ENCODE measurements at regions not wholly inside any gene's neighbourhood (a gene's known extent, or its start where the extent isn't known, plus 50 kb on each side); places are given as distances from the start of the nearest gene placed in this dataset.

DNA sequence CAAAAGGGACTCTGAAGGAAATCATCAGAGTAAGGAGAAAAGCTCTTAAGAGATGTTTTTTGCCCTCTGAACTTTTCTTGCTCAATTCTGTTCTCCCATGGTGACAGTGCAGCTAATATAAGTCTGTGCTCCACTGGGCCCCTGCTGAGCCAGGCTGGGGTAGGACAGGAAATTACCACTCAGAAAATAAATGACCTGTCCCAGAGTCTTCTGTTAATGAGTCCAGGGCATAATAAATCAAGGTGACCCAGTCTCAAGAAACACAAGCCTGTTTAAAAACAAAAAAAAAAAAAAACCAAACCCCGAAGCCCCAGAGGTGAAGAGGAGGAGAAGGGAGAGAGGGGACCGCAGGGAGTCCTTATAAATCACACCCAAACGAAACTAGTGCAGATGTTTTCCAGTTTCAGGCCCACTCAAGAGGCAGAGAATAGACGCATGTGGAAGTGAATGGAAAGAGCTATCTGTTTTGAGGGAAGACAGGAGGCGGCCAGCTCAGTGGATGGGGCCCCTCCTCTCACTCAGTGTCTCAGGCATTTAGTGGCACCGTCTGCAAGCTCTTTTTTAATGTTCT lies 59.8 kb upstream of the BOC start:
- intact Hi-C loops (cut with micrococcal nuclease): no loop called here
- Histone ChIP-seq H3K4me3 (ENCODE audit: insufficient read depth, low read depth, low read length) (no peak overlapping the region), H4K91ac (ENCODE audit: insufficient read depth, low read depth, low read length) (no peak overlapping the region), H3K9me3 (ENCODE audit: control insufficient read depth, insufficient read depth, low read length) (no peaks in the 10 kb centered on the region), H3K27ac (ENCODE audit: insufficient read depth, low read length) (peak overlapping the region; percentile 9; the same call in 1 of the 2 replicates), H3K36me3 (ENCODE audit: control insufficient read depth, insufficient read depth, low read length) (no peaks in the 10 kb centered on the region), H3K4ac (ENCODE audit: low read depth, low read length) (no peak overlapping the region), H2BK20ac (ENCODE audit: low read depth, low read length) (no peak overlapping the region), H2BK15ac (ENCODE audit: low read depth, low read length) (no peak overlapping the region), H2BK5ac (ENCODE audit: low read depth, low read length, poor library complexity, severe bottlenecking) (no peak overlapping the region), H3K4me1 (ENCODE audit: control insufficient read depth, insufficient read depth, low read length) (peaks cover 4% of the 10 kb centered on the region; the same call in 1 of the 2 replicates), H4K5ac (ENCODE audit: low read depth, low read length) (no peak overlapping the region; the same call in 1 of the 2 replicates), H2AK5ac (ENCODE audit: low read depth, low read length) (no peak overlapping the region), H3K4me2 (ENCODE audit: low read depth, low read length) (no peak overlapping the region), H3K56ac (ENCODE audit: extremely low read depth, insufficient read depth, low read length) (no peak overlapping the region), H3K18ac (ENCODE audit: low read depth, low read length) (no peak overlapping the region; the same call in 1 of the 2 replicates), H3K27me3 (ENCODE audit: control insufficient read depth, insufficient read depth, low read length) (peaks cover 10% of the 10 kb centered on the region; the same call in 1 of the 2 replicates), H4K8ac (ENCODE audit: low read depth in 2 of 2, low read length in 2 of 2) (no peak overlapping the region), H3K79me1 (ENCODE audit: low read depth in 1 of 2, low read length in 2 of 2) (no peaks in the 10 kb centered on the region), H4K20me1 (ENCODE audit: insufficient read depth, low read length) (no peaks in the 10 kb centered on the region), H3K9ac (ENCODE audit: low read depth, low read length) (no peak overlapping the region), H2AK9ac (replicated peaks; ENCODE audit: low read depth, low read length, poor library complexity) (no peak overlapping the region), H3K9me1 (ENCODE audit: insufficient read depth, low read length) (no peaks in the 10 kb centered on the region), H2BK120ac (ENCODE audit: low read depth, low read length) (no peak overlapping the region), H2AFZ (replicated peaks; ENCODE audit: low read length, poor library complexity) (no peak overlapping the region), H3K14ac (replicated peaks; ENCODE audit: low read depth, low read length) (no peak overlapping the region), H3K23ac (ENCODE audit: low read depth, low read length) (no peak overlapping the region)
- ATAC-seq (ENCODE audit: low read depth): peak; percentile 21; the same call in 1 of the 2 replicates
- POLR2A ChIA-PET (ENCODE audit: unreplicated experiment): no interaction called here
- in situ Hi-C loops (cut with MboI; ENCODE audit: low sequenced_read_pairs): no loop called here
- CTCF ChIA-PET: interaction anchor here (0.7 kb wide), 1 partner anchor 9 kb away, joined by 4 read pairs; no protein-coding TSS in a partner anchor
- no CpG with 5 or more reads among the region's 6 CpGs for WGBS, 2 experiments (ENCODE audit: extremely low coverage in 2 of 2, insufficient read length in 1 of 2)
- dilution Hi-C loops (cut with HindIII; ENCODE audit: low sequenced_read_pairs, unreplicated experiment): no loop called here
- no peak for DNase-seq
- TF ChIP-seq CEBPB (IDR thresholded peaks at IDR 0.05; ENCODE audit: low read depth, low read length) (no peak), POLR2A (IDR thresholded peaks at IDR 0.05; ENCODE audit: low read depth, low read length) (no peak), RAD21 (IDR thresholded peaks at IDR 0.05; ENCODE audit: low read length) (no peak), CHD1 (IDR thresholded peaks at IDR 0.05; ENCODE audit: low read depth, low read length) (no peak), MXI1 (IDR thresholded peaks at IDR 0.05; ENCODE audit: borderline replicate concordance, low read depth, low read length) (no peak), SMC3 (IDR thresholded peaks at IDR 0.05; ENCODE audit: low read depth, low read length) (no peak), RCOR1 (IDR thresholded peaks at IDR 0.05; ENCODE audit: insufficient replicate concordance, low read length) (no peak), MAZ (IDR thresholded peaks at IDR 0.05; ENCODE audit: borderline replicate concordance, low read depth, low read length) (no peak), FOS (IDR thresholded peaks at IDR 0.05; ENCODE audit: low read depth, low read length) (no peak), NFE2L2 (IDR thresholded peaks at IDR 0.05; ENCODE audit: low read depth, low read length) (no peak), BHLHE40 (IDR thresholded peaks at IDR 0.05; ENCODE audit: low read depth, low read length) (no peak), RFX5 (IDR thresholded peaks at IDR 0.05; ENCODE audit: low read depth, low read length) (no peak), MAFK (IDR thresholded peaks at IDR 0.05; ENCODE audit: low read depth, low read length) (no peak)
- TF ChIP-seq, protein P1, sequence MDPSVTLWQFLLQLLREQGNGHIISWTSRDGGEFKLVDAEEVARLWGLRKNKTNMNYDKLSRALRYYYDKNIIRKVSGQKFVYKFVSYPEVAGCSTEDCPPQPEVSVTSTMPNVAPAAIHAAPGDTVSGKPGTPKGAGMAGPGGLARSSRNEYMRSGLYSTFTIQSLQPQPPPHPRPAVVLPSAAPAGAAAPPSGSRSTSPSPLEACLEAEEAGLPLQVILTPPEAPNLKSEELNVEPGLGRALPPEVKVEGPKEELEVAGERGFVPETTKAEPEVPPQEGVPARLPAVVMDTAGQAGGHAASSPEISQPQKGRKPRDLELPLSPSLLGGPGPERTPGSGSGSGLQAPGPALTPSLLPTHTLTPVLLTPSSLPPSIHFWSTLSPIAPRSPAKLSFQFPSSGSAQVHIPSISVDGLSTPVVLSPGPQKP (IDR thresholded peaks at IDR 0.05; ENCODE audit: borderline replicate concordance, low read depth, low read length): no peak
- TF ChIP-seq, protein P2, sequence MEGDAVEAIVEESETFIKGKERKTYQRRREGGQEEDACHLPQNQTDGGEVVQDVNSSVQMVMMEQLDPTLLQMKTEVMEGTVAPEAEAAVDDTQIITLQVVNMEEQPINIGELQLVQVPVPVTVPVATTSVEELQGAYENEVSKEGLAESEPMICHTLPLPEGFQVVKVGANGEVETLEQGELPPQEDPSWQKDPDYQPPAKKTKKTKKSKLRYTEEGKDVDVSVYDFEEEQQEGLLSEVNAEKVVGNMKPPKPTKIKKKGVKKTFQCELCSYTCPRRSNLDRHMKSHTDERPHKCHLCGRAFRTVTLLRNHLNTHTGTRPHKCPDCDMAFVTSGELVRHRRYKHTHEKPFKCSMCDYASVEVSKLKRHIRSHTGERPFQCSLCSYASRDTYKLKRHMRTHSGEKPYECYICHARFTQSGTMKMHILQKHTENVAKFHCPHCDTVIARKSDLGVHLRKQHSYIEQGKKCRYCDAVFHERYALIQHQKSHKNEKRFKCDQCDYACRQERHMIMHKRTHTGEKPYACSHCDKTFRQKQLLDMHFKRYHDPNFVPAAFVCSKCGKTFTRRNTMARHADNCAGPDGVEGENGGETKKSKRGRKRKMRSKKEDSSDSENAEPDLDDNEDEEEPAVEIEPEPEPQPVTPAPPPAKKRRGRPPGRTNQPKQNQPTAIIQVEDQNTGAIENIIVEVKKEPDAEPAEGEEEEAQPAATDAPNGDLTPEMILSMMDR (conservative IDR thresholded peaks at IDR 0.05; ENCODE audit: low read depth, low read length): no peak
- TF ChIP-seq, protein P3, sequence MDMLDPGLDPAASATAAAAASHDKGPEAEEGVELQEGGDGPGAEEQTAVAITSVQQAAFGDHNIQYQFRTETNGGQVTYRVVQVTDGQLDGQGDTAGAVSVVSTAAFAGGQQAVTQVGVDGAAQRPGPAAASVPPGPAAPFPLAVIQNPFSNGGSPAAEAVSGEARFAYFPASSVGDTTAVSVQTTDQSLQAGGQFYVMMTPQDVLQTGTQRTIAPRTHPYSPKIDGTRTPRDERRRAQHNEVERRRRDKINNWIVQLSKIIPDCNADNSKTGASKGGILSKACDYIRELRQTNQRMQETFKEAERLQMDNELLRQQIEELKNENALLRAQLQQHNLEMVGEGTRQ (IDR thresholded peaks at IDR 0.05; ENCODE audit: low read depth, low read length): no peak
- no TSS peak for BruUV-seq (replicated peaks)

All from IMR-90 (cell line).